DMS114 treated with DMSO at 0.1 percent for 48 hours (cell line): ENCODE measurements at regions not wholly inside any gene's neighbourhood (a gene's known extent, or its start where the extent isn't known, plus 50 kb on each side); places are given as distances from the start of the nearest gene placed in this dataset.
"Not testable (repeated sequence)": the region's sequence is repeated elsewhere in the genome, so short reads cannot be mapped to it uniquely, and the experiment has no call there.

Source experiments
- DNase-seq: peaks from one replicate; lab custom pipeline; 2025; ENCODE audit not compliant: unreplicated experiment; lab: John Stamatoyannopoulos, UW

- no peak for DNase-seq
Observed at GRCh38 chr13:84641491-84641890, 759.2 kb upstream of the SLITRK1 start.

GRCh38 chr13:84640691-84641090 lies 758.4 kb upstream of the SLITRK1 start:
- DNase-seq: no peak

GRCh38 chr13:84630476-84630875 lies 748.2 kb upstream of the SLITRK1 start:
- no peak for DNase-seq

GRCh38 chr13:84616864-84617263 lies 734.6 kb upstream of the SLITRK1 start:
- no peak for DNase-seq

GRCh38 chr13:84609716-84610115 lies 727.4 kb upstream of the SLITRK1 start:
- no peak for DNase-seq

GRCh38 chr13:84607261-84608013 lies 725.2 kb upstream of the SLITRK1 start:
- no peak for DNase-seq

- no peak for DNase-seq
Observed at GRCh38 chr13:84606616-84607015, 724.3 kb upstream of the SLITRK1 start.

- no peak for DNase-seq
Observed at GRCh38 chr13:84605927-84606326, 723.7 kb upstream of the SLITRK1 start.

- DNase-seq: no peak
Observed at GRCh38 chr13:84591444-84591843, 709.2 kb upstream of the SLITRK1 start.

GRCh38 chr13:84590663-84591062 lies 708.4 kb upstream of the SLITRK1 start:
- DNase-seq: no peak

- DNase-seq: no peak
Observed at GRCh38 chr13:84588023-84588422, 705.7 kb upstream of the SLITRK1 start.

- not testable (repeated sequence) for DNase-seq
Observed at GRCh38 chr13:84579901-84580300, 697.6 kb upstream of the SLITRK1 start.

- no peak for DNase-seq
Observed at GRCh38 chr13:84574851-84575250, 692.6 kb upstream of the SLITRK1 start.

GRCh38 chr13:84571264-84571663 lies 689.0 kb upstream of the SLITRK1 start:
- no peak for DNase-seq

- no peak for DNase-seq
Observed at GRCh38 chr13:84570831-84571230, 688.6 kb upstream of the SLITRK1 start.

GRCh38 chr13:84569366-84569765 lies 687.1 kb upstream of the SLITRK1 start:
- DNase-seq: no peak

- no peak for DNase-seq
Observed at GRCh38 chr13:84567848-84568247, 685.6 kb upstream of the SLITRK1 start.

- no peak for DNase-seq
Observed at GRCh38 chr13:84566780-84567179, 684.5 kb upstream of the SLITRK1 start.

GRCh38 chr13:84563611-84564010 lies 681.3 kb upstream of the SLITRK1 start:
- DNase-seq: no peak

- no peak for DNase-seq
Observed at GRCh38 chr13:84553227-84553626, 671.0 kb upstream of the SLITRK1 start.

GRCh38 chr13:84543962-84544361 lies 661.7 kb upstream of the SLITRK1 start:
- no peak for DNase-seq

GRCh38 chr13:84542348-84542747 lies 660.1 kb upstream of the SLITRK1 start:
- DNase-seq: no peak

GRCh38 chr13:84536906-84537305 lies 654.6 kb upstream of the SLITRK1 start:
- no peak for DNase-seq
